H1 (cell line): ENCODE measurements at regions not wholly inside any gene's neighbourhood (a gene's known extent, or its start where the extent isn't known, plus 50 kb on each side); places are given as distances from the start of the nearest gene placed in this dataset.
"Not testable (repeated sequence)": the region's sequence is repeated elsewhere in the genome, so short reads cannot be mapped to it uniquely, and the experiment has no call there.

ENCODE experiments used
- BRCA1 ChIP-seq: IDR thresholded peaks from 2 replicates; pipeline ENCODE4 v1.6.1; 2012; ENCODE audit warnings: low read depth, low read length, improper control_type of control experiment
- CTCF ChIP-seq, 3 experiments: IDR thresholded peaks; 1 replicate in 2 of 3; 2 replicates in 1 of 3; pipeline versions ENCODE4 v1.5.1 to v1.6.1; 2011; ENCODE audit warnings: low read length in 3 of 3, mild to moderate bottlenecking in 3 of 3, inconsistent platforms in 2 of 3, low read depth in 1 of 3, moderate library complexity in 1 of 3; ENCODE audit not compliant: insufficient read depth in 1 of 3; ENCODE audit errors: control extremely low read depth in 1 of 3
- GTF2F1 ChIP-seq: IDR thresholded peaks from 2 replicates; pipeline ENCODE4 v1.6.1; 2012; ENCODE audit warnings: low read depth, low read length, improper control_type of control experiment, borderline replicate concordance
- TAF1 ChIP-seq: IDR thresholded peaks from 2 replicates; pipeline ENCODE4 v1.6.1; 2011; ENCODE audit warnings: mild to moderate bottlenecking, low read depth, low read length
- ZNF274 ChIP-seq: IDR thresholded peaks from 2 replicates; pipeline ENCODE4 v1.7.0; 2012; ENCODE audit warnings: low read length, borderline replicate concordance; ENCODE audit errors: extremely low read depth

GRCh38 chr1:176296602-176297001, 89.5 kb upstream of the COP1 start:
- TF ChIP-seq TAF1; CTCF (IDR thresholded peaks at IDR 0.05; ENCODE audit: control extremely low read depth in 1 of 3, insufficient read depth in 1 of 3, low read depth in 1 of 3, low read length in 3 of 3); GTF2F1; ZNF274; BRCA1: not testable (repeated sequence)
